ENCODE measurements at regions not wholly inside any gene's neighbourhood (a gene's known extent, or its start where the extent isn't known, plus 50 kb on each side); places are given as distances from the start of the nearest gene placed in this dataset.

DNA sequence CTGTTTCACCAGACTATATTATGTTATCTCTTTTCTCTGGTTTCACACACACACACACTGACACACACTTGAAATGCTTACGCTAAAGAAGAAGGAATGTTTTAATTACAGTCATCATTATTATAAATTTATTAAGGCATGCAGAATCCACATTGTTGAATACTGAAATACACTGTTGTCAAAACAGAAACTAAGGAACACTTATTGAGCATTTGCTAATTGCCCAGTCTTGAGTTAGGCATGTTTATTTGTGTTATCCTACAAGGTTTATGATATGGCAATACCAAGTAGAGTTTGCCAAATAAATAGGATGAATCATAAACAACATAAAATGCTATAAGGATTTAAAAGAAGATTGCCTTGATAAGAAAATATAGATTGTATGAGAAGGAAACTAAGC is 917.0 kb upstream of the PIK3C3 start (continued):
- no peak for TF ChIP-seq ETS1 (IDR thresholded peaks at IDR 0.05)
- no peak for TF ChIP-seq ZNF331 (CRISPR knock-in tag; IDR thresholded peaks at IDR 0.05; ENCODE audit: low read depth)
- no peak for TF ChIP-seq EZH2 (IDR thresholded peaks at IDR 0.05; ENCODE audit: low read depth, unreplicated experiment)
- TF ChIP-seq, protein P1, sequence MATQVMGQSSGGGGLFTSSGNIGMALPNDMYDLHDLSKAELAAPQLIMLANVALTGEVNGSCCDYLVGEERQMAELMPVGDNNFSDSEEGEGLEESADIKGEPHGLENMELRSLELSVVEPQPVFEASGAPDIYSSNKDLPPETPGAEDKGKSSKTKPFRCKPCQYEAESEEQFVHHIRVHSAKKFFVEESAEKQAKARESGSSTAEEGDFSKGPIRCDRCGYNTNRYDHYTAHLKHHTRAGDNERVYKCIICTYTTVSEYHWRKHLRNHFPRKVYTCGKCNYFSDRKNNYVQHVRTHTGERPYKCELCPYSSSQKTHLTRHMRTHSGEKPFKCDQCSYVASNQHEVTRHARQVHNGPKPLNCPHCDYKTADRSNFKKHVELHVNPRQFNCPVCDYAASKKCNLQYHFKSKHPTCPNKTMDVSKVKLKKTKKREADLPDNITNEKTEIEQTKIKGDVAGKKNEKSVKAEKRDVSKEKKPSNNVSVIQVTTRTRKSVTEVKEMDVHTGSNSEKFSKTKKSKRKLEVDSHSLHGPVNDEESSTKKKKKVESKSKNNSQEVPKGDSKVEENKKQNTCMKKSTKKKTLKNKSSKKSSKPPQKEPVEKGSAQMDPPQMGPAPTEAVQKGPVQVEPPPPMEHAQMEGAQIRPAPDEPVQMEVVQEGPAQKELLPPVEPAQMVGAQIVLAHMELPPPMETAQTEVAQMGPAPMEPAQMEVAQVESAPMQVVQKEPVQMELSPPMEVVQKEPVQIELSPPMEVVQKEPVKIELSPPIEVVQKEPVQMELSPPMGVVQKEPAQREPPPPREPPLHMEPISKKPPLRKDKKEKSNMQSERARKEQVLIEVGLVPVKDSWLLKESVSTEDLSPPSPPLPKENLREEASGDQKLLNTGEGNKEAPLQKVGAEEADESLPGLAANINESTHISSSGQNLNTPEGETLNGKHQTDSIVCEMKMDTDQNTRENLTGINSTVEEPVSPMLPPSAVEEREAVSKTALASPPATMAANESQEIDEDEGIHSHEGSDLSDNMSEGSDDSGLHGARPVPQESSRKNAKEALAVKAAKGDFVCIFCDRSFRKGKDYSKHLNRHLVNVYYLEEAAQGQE (IDR thresholded peaks at IDR 0.05; ENCODE audit: unreplicated experiment), result no peak

- no peaks in the 10 kb centered on the region for H3K4me1 ChIP-seq (ENCODE audit: insufficient read depth)
- Mint-ChIP-seq H3K9me3 (no peaks in the 10 kb centered on the region), H3K4me3 (no peak overlapping the region), H3K36me3 (ENCODE audit: low read depth) (no peaks in the 10 kb centered on the region), H3K27me3 (ENCODE audit: insufficient read depth, low read depth, poor library complexity) (no peaks in the 10 kb centered on the region), H3K27ac (no peak overlapping the region), H3K4me1 (no peaks in the 10 kb centered on the region)
- H3K9me2 ChIP-seq (ENCODE audit: insufficient read depth), result no peaks in the 10 kb centered on the region
- H3K27me3 ChIP-seq (ENCODE audit: insufficient read depth), result no peaks in the 10 kb centered on the region
- H3K4me3 ChIP-seq, result no peak overlapping the region
- DNase-seq (ENCODE audit: low spot score) (no peak), ATAC-seq (no peak)
- H3K36me3 ChIP-seq (ENCODE audit: insufficient read depth), result no peaks in the 10 kb centered on the region
- no peaks in the 10 kb centered on the region for H3F3A ChIP-seq (replicated peaks; ENCODE audit: low read depth)
- H4K20me1 ChIP-seq (replicated peaks; ENCODE audit: insufficient read depth), result no peaks in the 10 kb centered on the region
- no peak overlapping the region for H3K27ac ChIP-seq (ENCODE audit: low read depth)
- no peak overlapping the region for H2AFZ ChIP-seq
- H3K4me2 ChIP-seq, result no peak overlapping the region
- H3K79me2 ChIP-seq (replicated peaks; ENCODE audit: insufficient read depth), result no peaks in the 10 kb centered on the region
- TF ChIP-seq ZNF114 (CRISPR knock-in tag; IDR thresholded peaks at IDR 0.05), result no peak
- TF ChIP-seq CTCF (conservative IDR thresholded peaks at IDR 0.05; ENCODE audit: low read depth in 2 of 2), result no peak
- no peak for TF ChIP-seq CREB1 (CRISPR knock-in tag; IDR thresholded peaks at IDR 0.05; ENCODE audit: low read depth)
- TF ChIP-seq STAT1 (IDR thresholded peaks at IDR 0.05; ENCODE audit: unreplicated experiment), result no peak
- no peak for TF ChIP-seq EZH2phosphoT487 (IDR thresholded peaks at IDR 0.05; ENCODE audit: unreplicated experiment)
- no peak for TF ChIP-seq ZNF331 (CRISPR knock-in tag; IDR thresholded peaks at IDR 0.05; ENCODE audit: low read depth)
- no peak for TF ChIP-seq NANOG (IDR thresholded peaks at IDR 0.05; ENCODE audit: borderline replicate concordance)
- no peak for TF ChIP-seq POLR2AphosphoS5 (IDR thresholded peaks at IDR 0.05; ENCODE audit: low read depth)
- no peak for TF ChIP-seq ETS1 (IDR thresholded peaks at IDR 0.05)
- TF ChIP-seq JUNB (IDR thresholded peaks at IDR 0.05; ENCODE audit: unreplicated experiment), result no peak
Observed at GRCh38 chr18:41036346-41036745, 918.7 kb upstream of the PIK3C3 start.

Measured in GM23338 (cell line).